ENCODE measurements at regions not wholly inside any gene's neighbourhood (a gene's known extent, or its start where the extent isn't known, plus 50 kb on each side); places are given as distances from the start of the nearest gene placed in this dataset.

GRCh38 chr13:104648291-104648690, 1582.1 kb upstream of the SLC10A2 start:
- 46 to 78% methylated on average over 11 of the region's 11 CpGs for WGBS, 2 donors
- Histone ChIP-seq H3K9me3 (no peaks in the 10 kb centered on the region), H3K36me3 (ENCODE audit: low read depth, missing control alignments) (no peaks in the 10 kb centered on the region), H3K4me3 (no peak overlapping the region), H3K4me1 (no peaks in the 10 kb centered on the region), H3K27me3 (no peaks in the 10 kb centered on the region), H3K27ac (no peak overlapping the region)
- DNase-seq: no peak
- TF ChIP-seq CTCF (IDR thresholded peaks at IDR 0.05) (no peak), POLR2A (IDR thresholded peaks at IDR 0.05) (no peak)
- intact Hi-C loops (cut with DNase I; ENCODE audit: low total_unique reads): no loop called here

- TF ChIP-seq POLR2A (IDR thresholded peaks at IDR 0.05) (no peak), CTCF (IDR thresholded peaks at IDR 0.05) (no peak)
- Histone ChIP-seq H3K4me3 (no peak overlapping the region), H3K27ac (no peak overlapping the region), H3K4me1 (no peaks in the 10 kb centered on the region), H3K27me3 (no peaks in the 10 kb centered on the region), H3K9me3 (no peaks in the 10 kb centered on the region), H3K36me3 (ENCODE audit: low read depth, missing control alignments) (no peaks in the 10 kb centered on the region)
- intact Hi-C loops (cut with DNase I; ENCODE audit: low total_unique reads): no loop called here
- no peak for DNase-seq
- WGBS, 2 donors: 92 to 93% methylated on average over 4 of the region's 4 CpGs
Observed at GRCh38 chr13:104645786-104646185, 1579.6 kb upstream of the SLC10A2 start.

- H3K9me3 ChIP-seq: no peaks in the 10 kb centered on the region
- no peak overlapping the region for H3K4me3 ChIP-seq
- no peaks in the 10 kb centered on the region for H3K36me3 ChIP-seq (ENCODE audit: low read depth, missing control alignments)
- no peaks in the 10 kb centered on the region for H3K27me3 ChIP-seq
- 57 to 72% methylated on average over 5 of the region's 5 CpGs for WGBS, 2 donors
- DNase-seq: no peak
- H3K27ac ChIP-seq: no peak overlapping the region
- TF ChIP-seq CTCF (IDR thresholded peaks at IDR 0.05) (no peak), POLR2A (IDR thresholded peaks at IDR 0.05) (no peak)
- intact Hi-C loops (cut with DNase I; ENCODE audit: low total_unique reads): no loop called here
- H3K4me1 ChIP-seq: no peaks in the 10 kb centered on the region
Observed at GRCh38 chr13:104641309-104641708, 1575.1 kb upstream of the SLC10A2 start.

GRCh38 chr13:104635879-104636278, 1569.7 kb upstream of the SLC10A2 start:
- no peak for DNase-seq
- Histone ChIP-seq H3K4me3 (no peak overlapping the region), H3K9me3 (no peaks in the 10 kb centered on the region), H3K36me3 (ENCODE audit: low read depth, missing control alignments) (no peaks in the 10 kb centered on the region), H3K27ac (no peak overlapping the region), H3K4me1 (no peaks in the 10 kb centered on the region), H3K27me3 (no peaks in the 10 kb centered on the region)
- 73 to 81% methylated on average over 5 of the region's 5 CpGs for WGBS, 2 donors
- TF ChIP-seq CTCF (IDR thresholded peaks at IDR 0.05): no peak
- no peak for TF ChIP-seq POLR2A (IDR thresholded peaks at IDR 0.05)
- intact Hi-C loops (cut with DNase I; ENCODE audit: low total_unique reads): no loop called here

GRCh38 chr13:104634016-104634415, 1567.8 kb upstream of the SLC10A2 start:
- H3K36me3 ChIP-seq (ENCODE audit: low read depth, missing control alignments): no peaks in the 10 kb centered on the region
- no peak overlapping the region for H3K4me3 ChIP-seq
- no peaks in the 10 kb centered on the region for H3K27me3 ChIP-seq
- no peaks in the 10 kb centered on the region for H3K9me3 ChIP-seq
- TF ChIP-seq CTCF (IDR thresholded peaks at IDR 0.05) (no peak), POLR2A (IDR thresholded peaks at IDR 0.05) (no peak)
- DNase-seq: no peak
- intact Hi-C loops (cut with DNase I; ENCODE audit: low total_unique reads): no loop called here
- 92 to 94% methylated on average over 2 of the region's 2 CpGs for WGBS, 2 donors
- no peaks in the 10 kb centered on the region for H3K4me1 ChIP-seq
- H3K27ac ChIP-seq: no peak overlapping the region
